GM23338 (cell line): ENCODE measurements at regions not wholly inside any gene's neighbourhood (a gene's known extent, or its start where the extent isn't known, plus 50 kb on each side); places are given as distances from the start of the nearest gene placed in this dataset.

Source experiments
- CREB1 ChIP-seq: fragments of 250-450 bp; sonication (Bioruptor Pico); IDR thresholded peaks from 2 replicates; pipeline ENCODE4 v1.5.0; 2020; ENCODE audit warnings: low read depth, mild to moderate bottlenecking, moderate library complexity
- CTCF ChIP-seq, 2 experiments: fragments of 200-600 bp in 1 of 2; sonication (generic) in 1 of 2; conservative IDR thresholded peaks; 2 replicates each; pipeline versions ENCODE4 v1.5.1 to v1.6.1; 2016 to 2017; ENCODE audit warnings: antibody characterized with exemption in 2 of 2, low read depth in 2 of 2, mild to moderate bottlenecking in 2 of 2, moderate library complexity in 1 of 2
- POLR2AphosphoS5 ChIP-seq: IDR thresholded peaks from 2 replicates; pipeline ENCODE4 v1.6.1; 2016; ENCODE audit warnings: antibody characterized with exemption, low read depth
- REST ChIP-seq: IDR thresholded peaks from one replicate; pipeline ENCODE4 v1.6.1; 2018; ENCODE audit warnings: antibody characterized with exemption; ENCODE audit not compliant: unreplicated experiment

GRCh38 chr11:82406611-82407010 lies 327.1 kb downstream of the FAM181B start:
- TF ChIP-seq CREB1 (no peak), CTCF (conservative IDR thresholded peaks at IDR 0.05; ENCODE audit: low read depth in 2 of 2) (no peak), POLR2AphosphoS5 (no peak), REST (no peak)
